ENCODE measurements at regions not wholly inside any gene's neighbourhood (a gene's known extent, or its start where the extent isn't known, plus 50 kb on each side); places are given as distances from the start of the nearest gene placed in this dataset.

- TF ChIP-seq FOXP2 (optimal IDR thresholded peaks at IDR 0.05; ENCODE audit: borderline replicate concordance, extremely low read depth, extremely low read length, insufficient read depth) = no peak
- TF ChIP-seq, protein P1, sequence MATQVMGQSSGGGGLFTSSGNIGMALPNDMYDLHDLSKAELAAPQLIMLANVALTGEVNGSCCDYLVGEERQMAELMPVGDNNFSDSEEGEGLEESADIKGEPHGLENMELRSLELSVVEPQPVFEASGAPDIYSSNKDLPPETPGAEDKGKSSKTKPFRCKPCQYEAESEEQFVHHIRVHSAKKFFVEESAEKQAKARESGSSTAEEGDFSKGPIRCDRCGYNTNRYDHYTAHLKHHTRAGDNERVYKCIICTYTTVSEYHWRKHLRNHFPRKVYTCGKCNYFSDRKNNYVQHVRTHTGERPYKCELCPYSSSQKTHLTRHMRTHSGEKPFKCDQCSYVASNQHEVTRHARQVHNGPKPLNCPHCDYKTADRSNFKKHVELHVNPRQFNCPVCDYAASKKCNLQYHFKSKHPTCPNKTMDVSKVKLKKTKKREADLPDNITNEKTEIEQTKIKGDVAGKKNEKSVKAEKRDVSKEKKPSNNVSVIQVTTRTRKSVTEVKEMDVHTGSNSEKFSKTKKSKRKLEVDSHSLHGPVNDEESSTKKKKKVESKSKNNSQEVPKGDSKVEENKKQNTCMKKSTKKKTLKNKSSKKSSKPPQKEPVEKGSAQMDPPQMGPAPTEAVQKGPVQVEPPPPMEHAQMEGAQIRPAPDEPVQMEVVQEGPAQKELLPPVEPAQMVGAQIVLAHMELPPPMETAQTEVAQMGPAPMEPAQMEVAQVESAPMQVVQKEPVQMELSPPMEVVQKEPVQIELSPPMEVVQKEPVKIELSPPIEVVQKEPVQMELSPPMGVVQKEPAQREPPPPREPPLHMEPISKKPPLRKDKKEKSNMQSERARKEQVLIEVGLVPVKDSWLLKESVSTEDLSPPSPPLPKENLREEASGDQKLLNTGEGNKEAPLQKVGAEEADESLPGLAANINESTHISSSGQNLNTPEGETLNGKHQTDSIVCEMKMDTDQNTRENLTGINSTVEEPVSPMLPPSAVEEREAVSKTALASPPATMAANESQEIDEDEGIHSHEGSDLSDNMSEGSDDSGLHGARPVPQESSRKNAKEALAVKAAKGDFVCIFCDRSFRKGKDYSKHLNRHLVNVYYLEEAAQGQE (IDR thresholded peaks at IDR 0.05; ENCODE audit: insufficient read depth in 1 of 2, low read depth in 2 of 2, low read length in 2 of 2) = no peak
- no peak for TF ChIP-seq POLR2AphosphoS5 (IDR thresholded peaks at IDR 0.05; ENCODE audit: low read depth, low read length)
- TF ChIP-seq TAF1 (IDR thresholded peaks at IDR 0.05; ENCODE audit: borderline replicate concordance, insufficient read depth, low read length) = no peak
- TF ChIP-seq SIN3A (IDR thresholded peaks at IDR 0.05; ENCODE audit: borderline replicate concordance, insufficient read depth, low read length) = no peak
These were observed 1193.4 kb downstream of the NCAM2 start for GRCh38 chr21:22191581-22191980.

DNA sequence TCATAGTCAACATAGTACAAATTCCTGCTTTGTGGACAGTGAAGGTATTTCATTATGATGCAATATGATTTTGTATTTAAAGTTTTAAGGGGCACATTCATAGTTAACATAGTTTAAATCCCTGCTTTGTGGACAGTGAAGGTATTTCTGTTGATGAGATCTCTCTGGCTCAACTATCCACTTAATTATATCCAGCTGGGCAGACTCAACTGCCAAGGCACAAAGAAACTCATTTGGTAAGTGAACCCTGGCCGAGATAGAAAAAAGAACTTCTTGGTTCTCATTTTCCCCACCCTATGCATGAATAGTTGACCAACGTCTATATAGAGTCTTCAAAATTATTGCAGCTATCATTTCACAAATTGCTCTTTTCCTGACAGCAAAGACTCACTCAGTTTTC is 1194.6 kb downstream of the NCAM2 start:
- TF ChIP-seq POLR2AphosphoS5 (IDR thresholded peaks at IDR 0.05; ENCODE audit: low read depth, low read length) (no peak), SIN3A (IDR thresholded peaks at IDR 0.05; ENCODE audit: borderline replicate concordance, insufficient read depth, low read length) (no peak), FOXP2 (optimal IDR thresholded peaks at IDR 0.05; ENCODE audit: borderline replicate concordance, extremely low read depth, extremely low read length, insufficient read depth) (no peak), TAF1 (IDR thresholded peaks at IDR 0.05; ENCODE audit: borderline replicate concordance, insufficient read depth, low read length) (no peak)
- TF ChIP-seq, protein P1 (IDR thresholded peaks at IDR 0.05; ENCODE audit: insufficient read depth in 1 of 2, low read depth in 2 of 2, low read length in 2 of 2) = no peak

- TF ChIP-seq, protein P1 (IDR thresholded peaks at IDR 0.05; ENCODE audit: insufficient read depth in 1 of 2, low read depth in 2 of 2, low read length in 2 of 2) = no peak
- TF ChIP-seq SIN3A (IDR thresholded peaks at IDR 0.05; ENCODE audit: borderline replicate concordance, insufficient read depth, low read length) (no peak), FOXP2 (optimal IDR thresholded peaks at IDR 0.05; ENCODE audit: borderline replicate concordance, extremely low read depth, extremely low read length, insufficient read depth) (no peak), POLR2AphosphoS5 (IDR thresholded peaks at IDR 0.05; ENCODE audit: low read depth, low read length) (no peak), TAF1 (IDR thresholded peaks at IDR 0.05; ENCODE audit: borderline replicate concordance, insufficient read depth, low read length) (no peak)
These were observed 1202.3 kb downstream of the NCAM2 start for GRCh38 chr21:22200378-22201092.

- no peak for TF ChIP-seq SIN3A (IDR thresholded peaks at IDR 0.05; ENCODE audit: borderline replicate concordance, insufficient read depth, low read length)
- no peak for TF ChIP-seq FOXP2 (optimal IDR thresholded peaks at IDR 0.05; ENCODE audit: borderline replicate concordance, extremely low read depth, extremely low read length, insufficient read depth)
- TF ChIP-seq, protein P1 (IDR thresholded peaks at IDR 0.05; ENCODE audit: insufficient read depth in 1 of 2, low read depth in 2 of 2, low read length in 2 of 2) = no peak
- no peak for TF ChIP-seq TAF1 (IDR thresholded peaks at IDR 0.05; ENCODE audit: borderline replicate concordance, insufficient read depth, low read length)
- no peak for TF ChIP-seq POLR2AphosphoS5 (IDR thresholded peaks at IDR 0.05; ENCODE audit: low read depth, low read length)
These were observed 1202.9 kb downstream of the NCAM2 start for GRCh38 chr21:22201126-22201525.
